ENCODE measurements at regions not wholly inside any gene's neighbourhood (a gene's known extent, or its start where the extent isn't known, plus 50 kb on each side); places are given as distances from the start of the nearest gene placed in this dataset.

DNA sequence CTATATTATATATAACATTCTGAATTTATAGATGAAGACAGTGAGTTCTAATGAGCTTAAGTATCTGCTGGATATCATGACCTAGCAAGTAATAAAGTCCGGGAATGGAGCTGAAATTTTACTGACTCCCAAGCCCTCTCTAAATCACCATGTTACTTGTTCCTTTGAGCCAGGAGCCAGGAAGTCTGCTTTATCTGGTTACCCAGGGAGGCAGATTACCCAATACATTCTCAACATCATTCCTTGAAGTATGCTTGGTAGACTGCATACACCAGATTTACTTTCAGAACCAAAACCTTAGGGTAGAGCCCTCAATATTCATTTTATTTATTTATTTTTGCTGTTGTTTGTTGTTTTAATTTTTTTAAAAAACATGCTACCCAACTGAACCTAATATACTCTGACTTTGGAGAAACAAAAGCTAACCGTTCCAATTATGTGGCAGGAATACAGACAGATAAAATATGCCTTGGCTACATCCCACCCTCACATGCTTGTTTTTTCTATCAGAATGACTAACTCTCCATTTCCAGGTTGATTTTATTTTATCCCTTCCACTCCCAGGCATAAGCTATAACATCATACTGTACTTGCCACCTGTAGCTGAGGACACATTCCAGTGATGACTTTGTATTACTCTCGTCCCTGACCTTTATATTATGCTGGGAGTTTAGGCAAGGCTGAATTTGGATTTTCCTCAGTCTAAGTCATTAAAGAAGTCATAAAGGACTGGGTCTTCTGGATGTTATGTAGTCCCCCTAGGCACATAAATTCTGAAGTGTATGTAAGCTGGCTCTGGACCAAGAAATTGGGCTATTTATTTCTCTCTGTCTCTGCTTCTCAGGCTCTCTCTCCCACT lies 82.0 kb downstream of the YIPF5 start:
- TF ChIP-seq EZH2 (IDR thresholded peaks at IDR 0.05; ENCODE audit: low read depth): no peak
- TF ChIP-seq, protein P1, sequence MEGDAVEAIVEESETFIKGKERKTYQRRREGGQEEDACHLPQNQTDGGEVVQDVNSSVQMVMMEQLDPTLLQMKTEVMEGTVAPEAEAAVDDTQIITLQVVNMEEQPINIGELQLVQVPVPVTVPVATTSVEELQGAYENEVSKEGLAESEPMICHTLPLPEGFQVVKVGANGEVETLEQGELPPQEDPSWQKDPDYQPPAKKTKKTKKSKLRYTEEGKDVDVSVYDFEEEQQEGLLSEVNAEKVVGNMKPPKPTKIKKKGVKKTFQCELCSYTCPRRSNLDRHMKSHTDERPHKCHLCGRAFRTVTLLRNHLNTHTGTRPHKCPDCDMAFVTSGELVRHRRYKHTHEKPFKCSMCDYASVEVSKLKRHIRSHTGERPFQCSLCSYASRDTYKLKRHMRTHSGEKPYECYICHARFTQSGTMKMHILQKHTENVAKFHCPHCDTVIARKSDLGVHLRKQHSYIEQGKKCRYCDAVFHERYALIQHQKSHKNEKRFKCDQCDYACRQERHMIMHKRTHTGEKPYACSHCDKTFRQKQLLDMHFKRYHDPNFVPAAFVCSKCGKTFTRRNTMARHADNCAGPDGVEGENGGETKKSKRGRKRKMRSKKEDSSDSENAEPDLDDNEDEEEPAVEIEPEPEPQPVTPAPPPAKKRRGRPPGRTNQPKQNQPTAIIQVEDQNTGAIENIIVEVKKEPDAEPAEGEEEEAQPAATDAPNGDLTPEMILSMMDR (conservative IDR thresholded peaks at IDR 0.05): no peak

Data from PC-9 (cell line).